PC-9 (cell line): ENCODE measurements at regions not wholly inside any gene's neighbourhood (a gene's known extent, or its start where the extent isn't known, plus 50 kb on each side); places are given as distances from the start of the nearest gene placed in this dataset.
"Not testable (repeated sequence)": the region's sequence is repeated elsewhere in the genome, so short reads cannot be mapped to it uniquely, and the experiment has no call there.

Source experiments
- CTCF ChIP-seq: fragments of 200-600 bp; sonication (generic); conservative IDR thresholded peaks from 2 replicates; pipeline ENCODE4 v1.6.1; 2017; ENCODE audit warnings: mixed run types, antibody characterized with exemption, mild to moderate bottlenecking, moderate library complexity
- EZH2 ChIP-seq: fragments of 200-600 bp; sonication (generic); IDR thresholded peaks from 2 replicates; pipeline ENCODE4 v1.8.0; 2017; ENCODE audit warnings: antibody characterized with exemption, low read depth

GRCh38 chr21:9959220-9959964 lies 562.0 kb upstream of the TPTE start:
- TF ChIP-seq CTCF, EZH2: not testable (repeated sequence)
